ENCODE measurements at regions not wholly inside any gene's neighbourhood (a gene's known extent, or its start where the extent isn't known, plus 50 kb on each side); places are given as distances from the start of the nearest gene placed in this dataset.

- TF ChIP-seq CREB1 (CRISPR knock-in tag; IDR thresholded peaks at IDR 0.05; ENCODE audit: low read depth) (no peak), CTCF (conservative IDR thresholded peaks at IDR 0.05; ENCODE audit: low read depth in 2 of 2) (no peak)
These were observed 1141.9 kb downstream of the BRD1 start (continued) for GRCh38 chr22:48685767-48686166.

GRCh38 chr22:48683640-48684039 lies 1144.0 kb downstream of the BRD1 start:
- Mint-ChIP-seq H3K27ac (no peak overlapping the region), H3K4me3 (no peak overlapping the region), H3K4me1 (peaks cover 10% of the 10 kb centered on the region), H3K36me3 (ENCODE audit: low read depth) (no peaks in the 10 kb centered on the region; the same call in 2 of the 3 replicates), H3K27me3 (ENCODE audit: insufficient read depth, low read depth, poor library complexity) (peaks cover 5% of the 10 kb centered on the region), H3K9me3 (peaks cover 7% of the 10 kb centered on the region)
- ATAC-seq: no peak
- no peak for TF ChIP-seq EZH2phosphoT487 (IDR thresholded peaks at IDR 0.05; ENCODE audit: unreplicated experiment)
- TF ChIP-seq CREB1 (CRISPR knock-in tag; IDR thresholded peaks at IDR 0.05; ENCODE audit: low read depth): no peak
- no peak for TF ChIP-seq STAT1 (IDR thresholded peaks at IDR 0.05; ENCODE audit: unreplicated experiment)
- TF ChIP-seq CTCF (conservative IDR thresholded peaks at IDR 0.05; ENCODE audit: low read depth in 2 of 2): no peak
- Histone ChIP-seq H3K4me3 (no peak overlapping the region), H3K27ac (ENCODE audit: low read depth) (no peak overlapping the region), H3F3A (replicated peaks; ENCODE audit: low read depth) (no peaks in the 10 kb centered on the region), H3K4me2 (no peak overlapping the region), H3K27me3 (ENCODE audit: insufficient read depth) (no peaks in the 10 kb centered on the region), H3K9me2 (ENCODE audit: insufficient read depth) (no peaks in the 10 kb centered on the region), H2AFZ (no peak overlapping the region), H3K79me2 (replicated peaks; ENCODE audit: insufficient read depth) (no peaks in the 10 kb centered on the region), H3K4me1 (ENCODE audit: insufficient read depth) (no peaks in the 10 kb centered on the region), H3K36me3 (ENCODE audit: insufficient read depth) (0 out of 2 replicates have a peak, but pooled peaks cover 12% of the 10 kb centered on the region), H4K20me1 (replicated peaks; ENCODE audit: insufficient read depth) (no peaks in the 10 kb centered on the region)
- DNase-seq (ENCODE audit: low spot score): no peak

- no peaks in the 10 kb centered on the region for H3K9me2 ChIP-seq (ENCODE audit: insufficient read depth)
- no peak for ATAC-seq
- peaks cover 5% of the 10 kb centered on the region for H3K27me3 Mint-ChIP-seq (ENCODE audit: insufficient read depth, low read depth, poor library complexity)
- TF ChIP-seq CTCF (conservative IDR thresholded peaks at IDR 0.05; ENCODE audit: low read depth in 2 of 2): no peak
- TF ChIP-seq NANOG (IDR thresholded peaks at IDR 0.05; ENCODE audit: borderline replicate concordance): no peak
- no peak for TF ChIP-seq ZNF114 (CRISPR knock-in tag; IDR thresholded peaks at IDR 0.05)
- no peak for TF ChIP-seq STAT1 (IDR thresholded peaks at IDR 0.05; ENCODE audit: unreplicated experiment)
- TF ChIP-seq ZNF331 (CRISPR knock-in tag; IDR thresholded peaks at IDR 0.05; ENCODE audit: low read depth): no peak
- TF ChIP-seq CREB1 (CRISPR knock-in tag; IDR thresholded peaks at IDR 0.05; ENCODE audit: low read depth): no peak
- TF ChIP-seq EZH2phosphoT487 (IDR thresholded peaks at IDR 0.05; ENCODE audit: unreplicated experiment): no peak
- no peak for TF ChIP-seq POLR2AphosphoS5 (IDR thresholded peaks at IDR 0.05; ENCODE audit: low read depth)
- TF ChIP-seq EZH2 (IDR thresholded peaks at IDR 0.05; ENCODE audit: low read depth, unreplicated experiment): no peak
These were observed 1145.2 kb downstream of the BRD1 start for GRCh38 chr22:48682504-48682903.

More at GRCh38 chr22:48682504-48682903, 1145.2 kb downstream of the BRD1 start:
- H3K9me3 Mint-ChIP-seq: peaks cover 7% of the 10 kb centered on the region
- Histone ChIP-seq H3K4me1 (ENCODE audit: insufficient read depth) (no peaks in the 10 kb centered on the region), H3F3A (replicated peaks; ENCODE audit: low read depth) (no peaks in the 10 kb centered on the region), H3K4me3 (no peak overlapping the region), H3K4me2 (no peak overlapping the region), H3K27ac (ENCODE audit: low read depth) (no peak overlapping the region), H3K36me3 (ENCODE audit: insufficient read depth) (peaks cover 12% of the 10 kb centered on the region; the same call in 1 of the 2 replicates), H3K79me2 (replicated peaks; ENCODE audit: insufficient read depth) (no peaks in the 10 kb centered on the region), H2AFZ (no peak overlapping the region), H3K27me3 (ENCODE audit: insufficient read depth) (no peaks in the 10 kb centered on the region), H4K20me1 (replicated peaks; ENCODE audit: insufficient read depth) (no peaks in the 10 kb centered on the region)
- H3K4me1 Mint-ChIP-seq: peaks cover 13% of the 10 kb centered on the region
- DNase-seq (ENCODE audit: low spot score): no peak
- no peak overlapping the region for H3K4me3 Mint-ChIP-seq
- H3K36me3 Mint-ChIP-seq (ENCODE audit: low read depth): no peaks in the 10 kb centered on the region; the same call in 2 of the 3 replicates
- H3K27ac Mint-ChIP-seq: 0 out of 2 replicates have a peak overlapping the region, but pooled peaks have one; percentile 6

Measured in GM23338 (cell line).